ENCODE measurements at regions not wholly inside any gene's neighbourhood (a gene's known extent, or its start where the extent isn't known, plus 50 kb on each side); places are given as distances from the start of the nearest gene placed in this dataset.

GRCh38 chr2:129302561-129303183, 676.8 kb upstream of the RAB6C start:
- 40% methylated on average over 6 of the region's 6 CpGs for WGBS (ENCODE audit: insufficient coverage, low coverage, low lambda C conversion rate, missing lambda C conversion rate)
- Histone ChIP-seq H3K27ac (no peak overlapping the region), H3K9me3 (no peaks in the 10 kb centered on the region), H3K4me1 (no peaks in the 10 kb centered on the region), H3K27me3 (no peaks in the 10 kb centered on the region), H3K4me3 (no peak overlapping the region), H3K36me3 (no peaks in the 10 kb centered on the region)
- intact Hi-C loops (cut with DNase I), result no loop called here
- no peak for DNase-seq
- no peak for TF ChIP-seq CTCF (IDR thresholded peaks at IDR 0.05)
- TF ChIP-seq POLR2A (IDR thresholded peaks at IDR 0.05), result no peak
- no peak for ATAC-seq

GRCh38 chr2:129314120-129314519, 665.3 kb upstream of the RAB6C start:
- Histone ChIP-seq H3K9me3 (no peaks in the 10 kb centered on the region), H3K27ac (no peak overlapping the region), H3K27me3 (no peaks in the 10 kb centered on the region), H3K4me1 (no peaks in the 10 kb centered on the region), H3K4me3 (no peak overlapping the region), H3K36me3 (no peaks in the 10 kb centered on the region)
- ATAC-seq (no peak), DNase-seq (no peak)
- intact Hi-C loops (cut with DNase I), result no loop called here
- 33% methylated on average over 1 of the region's 9 CpGs for WGBS (ENCODE audit: insufficient coverage, low coverage, low lambda C conversion rate, missing lambda C conversion rate)
- no peak for TF ChIP-seq POLR2A (IDR thresholded peaks at IDR 0.05)
- no peak for TF ChIP-seq CTCF (IDR thresholded peaks at IDR 0.05)

GRCh38 chr2:129318581-129319421, 660.7 kb upstream of the RAB6C start:
- WGBS (ENCODE audit: insufficient coverage, low coverage, low lambda C conversion rate, missing lambda C conversion rate), result 53% methylated on average over 4 of the region's 27 CpGs
- Histone ChIP-seq H3K36me3 (no peaks in the 10 kb centered on the region), H3K27me3 (no peaks in the 10 kb centered on the region), H3K4me1 (no peaks in the 10 kb centered on the region), H3K27ac (no peak overlapping the region), H3K4me3 (no peak overlapping the region), H3K9me3 (no peaks in the 10 kb centered on the region)
- no peak for TF ChIP-seq CTCF (IDR thresholded peaks at IDR 0.05)
- TF ChIP-seq POLR2A (IDR thresholded peaks at IDR 0.05), result no peak
- ATAC-seq (peak in 1 of 4 donors; percentile 19), DNase-seq (no peak)
- intact Hi-C loops (cut with DNase I), result no loop called here

GRCh38 chr2:129319422-129319717, 660.1 kb upstream of the RAB6C start:
- Histone ChIP-seq H3K9me3 (no peaks in the 10 kb centered on the region), H3K36me3 (no peaks in the 10 kb centered on the region), H3K4me1 (no peaks in the 10 kb centered on the region), H3K4me3 (no peak overlapping the region), H3K27ac (no peak overlapping the region), H3K27me3 (no peaks in the 10 kb centered on the region)
- DNase-seq (no peak), ATAC-seq (no peak)
- TF ChIP-seq POLR2A (IDR thresholded peaks at IDR 0.05), result no peak
- no CpG with 5 or more reads among the region's 7 CpGs for WGBS (ENCODE audit: insufficient coverage, low coverage, low lambda C conversion rate, missing lambda C conversion rate)
- intact Hi-C loops (cut with DNase I), result no loop called here

GRCh38 chr2:129320288-129320687, 659.2 kb upstream of the RAB6C start:
- DNase-seq, result no peak
- intact Hi-C loops (cut with DNase I), result no loop called here
- no peak for ATAC-seq

More at GRCh38 chr2:129320288-129320687, 659.2 kb upstream of the RAB6C start:
- Histone ChIP-seq H3K27ac (no peak overlapping the region), H3K4me3 (no peak overlapping the region), H3K4me1 (no peaks in the 10 kb centered on the region), H3K27me3 (no peaks in the 10 kb centered on the region), H3K9me3 (no peaks in the 10 kb centered on the region), H3K36me3 (no peaks in the 10 kb centered on the region)
- 90% methylated on average over 3 of the region's 4 CpGs for WGBS (ENCODE audit: insufficient coverage, low coverage, low lambda C conversion rate, missing lambda C conversion rate)
- no peak for TF ChIP-seq POLR2A (IDR thresholded peaks at IDR 0.05)
- no peak for TF ChIP-seq CTCF (IDR thresholded peaks at IDR 0.05)

All from right lobe of liver (tissue), 6 donors.